ENCODE measurements at regions not wholly inside any gene's neighbourhood (a gene's known extent, or its start where the extent isn't known, plus 50 kb on each side); places are given as distances from the start of the nearest gene placed in this dataset.
A peak's percentile ranks its signal among the peaks of the same experiment; 100 is the strongest.

DNA sequence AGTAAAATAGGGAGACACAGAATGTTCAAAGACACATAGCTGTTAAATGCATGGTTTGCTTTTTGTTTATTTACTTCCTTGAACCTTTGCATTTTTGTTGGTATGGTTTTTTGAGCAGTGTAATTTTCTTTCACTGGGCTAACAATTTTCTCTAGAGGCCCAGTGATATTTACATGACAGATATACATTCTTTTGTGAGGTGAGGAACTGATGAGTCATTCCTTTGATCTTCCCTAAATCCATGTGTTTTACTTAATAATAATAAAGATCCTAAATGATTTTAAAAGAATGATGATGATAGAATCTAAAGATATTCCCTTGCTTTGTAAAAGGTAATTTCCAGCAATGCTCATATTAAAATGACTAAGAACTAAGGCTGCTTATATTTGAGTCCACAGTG lies 188.5 kb upstream of the ANK3 start:
- Histone ChIP-seq H3K4me3 (ENCODE audit: low read length) (no peak overlapping the region), H3K4me1 (ENCODE audit: control insufficient read depth, insufficient read depth, low read length) (no peaks in the 10 kb centered on the region), H3K27ac (ENCODE audit: low read length) (no peak overlapping the region), H3K36me3 (ENCODE audit: control insufficient read depth, insufficient read depth, low read length) (no peaks in the 10 kb centered on the region), H3K27me3 (ENCODE audit: control insufficient read depth, insufficient read depth, low read length) (no peaks in the 10 kb centered on the region), H3K9me3 (ENCODE audit: control insufficient read depth, insufficient read depth, low read length) (no peaks in the 10 kb centered on the region)
- Mint-ChIP-seq H3K36me3 (no peaks in the 10 kb centered on the region), H3K27ac (no peak overlapping the region), H3K4me3 (no peak overlapping the region), H3K9me3 (peaks cover 0 to 2% of the 10 kb centered on the region in 2 donors), H3K27me3 (ENCODE audit: low read depth in 2 of 2) (peaks cover 3 to 7% of the 10 kb centered on the region in 2 donors), H3K4me1 (peaks cover 0 to 15% of the 10 kb centered on the region in 2 donors)
- ATAC-seq = no peak
- TF ChIP-seq, protein P1, sequence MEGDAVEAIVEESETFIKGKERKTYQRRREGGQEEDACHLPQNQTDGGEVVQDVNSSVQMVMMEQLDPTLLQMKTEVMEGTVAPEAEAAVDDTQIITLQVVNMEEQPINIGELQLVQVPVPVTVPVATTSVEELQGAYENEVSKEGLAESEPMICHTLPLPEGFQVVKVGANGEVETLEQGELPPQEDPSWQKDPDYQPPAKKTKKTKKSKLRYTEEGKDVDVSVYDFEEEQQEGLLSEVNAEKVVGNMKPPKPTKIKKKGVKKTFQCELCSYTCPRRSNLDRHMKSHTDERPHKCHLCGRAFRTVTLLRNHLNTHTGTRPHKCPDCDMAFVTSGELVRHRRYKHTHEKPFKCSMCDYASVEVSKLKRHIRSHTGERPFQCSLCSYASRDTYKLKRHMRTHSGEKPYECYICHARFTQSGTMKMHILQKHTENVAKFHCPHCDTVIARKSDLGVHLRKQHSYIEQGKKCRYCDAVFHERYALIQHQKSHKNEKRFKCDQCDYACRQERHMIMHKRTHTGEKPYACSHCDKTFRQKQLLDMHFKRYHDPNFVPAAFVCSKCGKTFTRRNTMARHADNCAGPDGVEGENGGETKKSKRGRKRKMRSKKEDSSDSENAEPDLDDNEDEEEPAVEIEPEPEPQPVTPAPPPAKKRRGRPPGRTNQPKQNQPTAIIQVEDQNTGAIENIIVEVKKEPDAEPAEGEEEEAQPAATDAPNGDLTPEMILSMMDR (IDR thresholded peaks at IDR 0.05) = no peak
- intact Hi-C loops (cut with micrococcal nuclease) = no loop called here
- no peak for DNase-seq

DNA sequence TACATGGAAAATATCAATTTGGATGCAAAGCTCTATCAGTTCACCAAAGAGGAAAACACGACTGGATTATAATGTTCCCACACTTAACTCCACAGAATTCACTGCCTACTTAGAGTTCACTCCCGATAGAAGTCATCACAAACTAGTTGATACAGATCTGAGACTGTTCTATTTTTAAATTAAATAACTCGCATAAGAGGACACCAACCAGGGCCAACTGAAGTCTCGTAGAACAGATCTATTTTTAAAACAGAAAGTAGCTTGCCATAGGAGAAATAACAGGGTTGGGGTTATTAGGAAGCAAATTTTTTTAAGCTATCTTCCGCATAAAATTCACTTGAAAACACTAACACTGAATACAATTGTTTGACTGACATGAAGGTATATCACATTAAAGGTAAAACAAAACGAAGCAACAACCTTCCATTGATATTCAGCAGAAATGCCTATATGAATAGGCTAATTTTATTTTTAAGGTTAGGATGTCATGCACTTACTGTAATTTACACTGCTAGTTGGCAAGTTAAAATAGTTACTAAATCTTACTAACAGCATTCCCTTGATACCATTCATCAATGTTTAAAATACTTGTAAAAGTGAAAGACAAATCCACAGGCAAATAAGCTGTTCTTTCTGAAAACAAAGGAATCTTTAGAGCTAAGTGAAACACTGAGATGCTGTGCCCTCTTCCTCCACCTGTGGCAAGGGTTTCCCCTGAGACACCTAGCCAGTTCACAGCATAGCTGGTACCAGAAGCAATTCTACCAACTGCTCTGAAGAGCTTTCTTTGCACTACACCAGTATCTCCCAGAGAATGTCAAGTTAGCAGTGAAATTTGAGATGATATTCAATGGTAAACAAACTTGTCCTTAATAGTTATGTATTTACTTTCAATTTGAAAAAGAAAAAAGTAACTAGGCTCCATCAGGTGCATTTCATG lies 186.7 kb upstream of the ANK3 start:
- Mint-ChIP-seq H3K36me3 (no peaks in the 10 kb centered on the region), H3K27me3 (ENCODE audit: low read depth in 2 of 2) (peaks cover 12 to 17% of the 10 kb centered on the region in 2 donors), H3K4me1 (peaks cover 10 to 26% of the 10 kb centered on the region in 2 donors), H3K4me3 (no peak overlapping the region), H3K9me3 (peaks cover 0 to 2% of the 10 kb centered on the region in 2 donors), H3K27ac (no peak overlapping the region)
- Histone ChIP-seq H3K9me3 (ENCODE audit: control insufficient read depth, insufficient read depth, low read length) (no peaks in the 10 kb centered on the region), H3K27me3 (ENCODE audit: control insufficient read depth, insufficient read depth, low read length) (no peaks in the 10 kb centered on the region), H3K4me1 (ENCODE audit: control insufficient read depth, insufficient read depth, low read length) (peaks cover 6% of the 10 kb centered on the region), H3K4me3 (ENCODE audit: low read length) (no peak overlapping the region), H3K36me3 (ENCODE audit: control insufficient read depth, insufficient read depth, low read length) (no peaks in the 10 kb centered on the region), H3K27ac (ENCODE audit: low read length) (no peak overlapping the region)
- TF ChIP-seq, protein P1 (IDR thresholded peaks at IDR 0.05) = no peak
- DNase-seq = peak in 1 of 2 donors; percentile 6
- intact Hi-C loops (cut with micrococcal nuclease) = no loop called here
- ATAC-seq = no peak
- 25% methylated on average over 2 of the region's 6 CpGs for WGBS (ENCODE audit: insufficient coverage)

DNA sequence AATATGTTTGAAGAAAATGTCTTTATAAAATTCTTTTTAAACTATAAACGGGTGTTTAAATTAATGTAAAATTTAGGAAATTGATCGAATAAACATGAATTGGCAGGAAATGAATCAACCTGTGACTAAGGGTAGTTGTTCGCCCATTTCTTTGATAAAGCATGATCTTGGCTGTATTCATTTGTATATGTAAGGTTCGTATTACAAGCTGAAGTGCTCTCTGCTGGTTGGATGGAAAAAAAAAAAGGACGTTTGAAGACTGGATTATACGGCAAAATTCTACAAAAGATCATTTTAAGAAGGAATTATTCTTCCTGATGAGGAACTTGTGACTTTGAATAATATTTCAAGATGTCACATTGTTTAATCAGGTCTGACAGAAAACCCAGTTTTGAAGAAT lies 185.4 kb upstream of the ANK3 start:
- H3K4me1 ChIP-seq (ENCODE audit: control insufficient read depth, insufficient read depth, low read length) = peaks cover 6% of the 10 kb centered on the region
- peaks cover 10 to 26% of the 10 kb centered on the region in 2 donors for H3K4me1 Mint-ChIP-seq
- ATAC-seq (no peak), DNase-seq (no peak)
- H3K4me3 Mint-ChIP-seq = no peak overlapping the region
- H3K27me3 Mint-ChIP-seq (ENCODE audit: low read depth in 2 of 2) = peaks cover 12 to 17% of the 10 kb centered on the region in 2 donors
- H3K27ac Mint-ChIP-seq = no peak overlapping the region
- intact Hi-C loops (cut with micrococcal nuclease) = no loop called here
- WGBS (ENCODE audit: insufficient coverage) = 97% methylated on average over 6 of the region's 6 CpGs
- no peaks in the 10 kb centered on the region for H3K9me3 ChIP-seq (ENCODE audit: control insufficient read depth, insufficient read depth, low read length)
- no peak overlapping the region for H3K27ac ChIP-seq (ENCODE audit: low read length)
- no peaks in the 10 kb centered on the region for H3K36me3 Mint-ChIP-seq
- H3K27me3 ChIP-seq (ENCODE audit: control insufficient read depth, insufficient read depth, low read length) = no peaks in the 10 kb centered on the region
- no peaks in the 10 kb centered on the region for H3K36me3 ChIP-seq (ENCODE audit: control insufficient read depth, insufficient read depth, low read length)
- TF ChIP-seq, protein P1 (IDR thresholded peaks at IDR 0.05) = no peak
- H3K4me3 ChIP-seq (ENCODE audit: low read length) = no peak overlapping the region
- peaks cover 0 to 5% of the 10 kb centered on the region in 2 donors for H3K9me3 Mint-ChIP-seq

Data from natural killer cell (primary cell).